Upper lobe of left lung (tissue), 6 donors: ENCODE measurements at regions not wholly inside any gene's neighbourhood (a gene's known extent, or its start where the extent isn't known, plus 50 kb on each side); places are given as distances from the start of the nearest gene placed in this dataset.

Source experiments
- ATAC-seq, 2 donors: fragments of 200-7000 bp; cut with Tn5 transposase; one replicate each; pipeline ENCODE4 v1.9.1; 2022; ENCODE audit warnings: mild to moderate bottlenecking in 2 of 2, moderate library complexity in 2 of 2; ENCODE audit not compliant: low FRiP score in 2 of 2
- DNase-seq, 2 donors: peaks; one replicate each; pipeline ENCODE4 v3.0.0-alpha.2; 2019 to 2020
- H3K27ac ChIP-seq, 4 donors: fragments of 200-600 bp; sonication (generic); one replicate each; pipeline ENCODE4 v1.5.1; 2016 to 2019
- H3K27me3 ChIP-seq, 4 donors: fragments of 200-600 bp; sonication (generic); one replicate each; pipeline ENCODE4 v1.5.1; 2017 to 2019
- H3K36me3 ChIP-seq, 4 donors: fragments of 200-600 bp; sonication (generic); one replicate each; pipeline ENCODE4 v1.5.1; 2016 to 2019
- H3K4me1 ChIP-seq, 4 donors: fragments of 200-600 bp; sonication (generic); one replicate each; pipeline ENCODE4 v1.5.1; 2018 to 2019
- H3K4me3 ChIP-seq, 4 donors: fragments of 200-600 bp; sonication (generic); one replicate each; pipeline ENCODE4 v1.5.1; 2017 to 2019; ENCODE audit warnings: mild to moderate bottlenecking in 2 of 4, moderate library complexity in 1 of 4
- H3K9me3 ChIP-seq, 4 donors: fragments of 200-600 bp; sonication (generic); one replicate each; pipeline ENCODE4 v1.5.1; 2018 to 2019
- CTCF ChIP-seq, 6 experiments: fragments of 450-650 bp in 4 of 6; fragments of 200-600 bp in 2 of 6; sonication (generic) in 2 of 6; IDR thresholded peaks; one replicate each; pipeline ENCODE4 v1.5.1; 2016 to 2019; ENCODE audit warnings: antibody characterized with exemption in 6 of 6
- EP300 ChIP-seq, 4 donors: sonication (generic); formaldehyde crosslinking; IDR thresholded peaks; one replicate each; pipeline ENCODE4 v1.5.1; 2017; ENCODE audit warnings: antibody characterized with exemption in 4 of 4, control low read depth in 2 of 4
- POLR2A ChIP-seq, 4 donors: fragments of 450-650 bp; IDR thresholded peaks; one replicate each; pipeline ENCODE4 v1.5.1; 2016 to 2017; ENCODE audit warnings: antibody characterized with exemption in 4 of 4, mild to moderate bottlenecking in 2 of 4
- POLR2AphosphoS5 ChIP-seq, 2 donors: sonication (generic); formaldehyde crosslinking; IDR thresholded peaks; one replicate each; pipeline ENCODE4 v1.5.1; 2017; ENCODE audit warnings: antibody characterized with exemption in 2 of 2
- WGBS, 2 donors: methylation state at CpG; one replicate each; pipeline ENCODE4 v1.1.5; 2017 to 2018; 5-methylcytosine and 5-hydroxymethylcytosine counted together
- donor health status: DM: no; HTN: no; CAD: no; lungs with moderate emphysema.
- donor health status: DM: no; HTN: yes; CAD: no; lungs with severe emphysema.

GRCh38 chr2:147170932-147171331, 673.9 kb upstream of the ACVR2A start:
- TF ChIP-seq EP300 (IDR thresholded peaks at IDR 0.05): no peak
- TF ChIP-seq POLR2AphosphoS5 (IDR thresholded peaks at IDR 0.05): no peak
- TF ChIP-seq CTCF (IDR thresholded peaks at IDR 0.05): no peak
- TF ChIP-seq POLR2A (IDR thresholded peaks at IDR 0.05): no peak
- DNase-seq (no peak), ATAC-seq (no peak)
- Histone ChIP-seq H3K4me3 (no peak overlapping the region), H3K4me1 (no peaks in the 10 kb centered on the region), H3K27ac (no peak overlapping the region), H3K9me3 (no peaks in the 10 kb centered on the region), H3K27me3 (no peaks in the 10 kb centered on the region), H3K36me3 (no peaks in the 10 kb centered on the region)
- WGBS, 2 donors: 86 to 94% methylated on average over 1 of the region's 1 CpG

GRCh38 chr2:147165697-147166382, 679.0 kb upstream of the ACVR2A start:
- no peak for ATAC-seq
- Histone ChIP-seq H3K4me3 (no peak overlapping the region), H3K36me3 (no peaks in the 10 kb centered on the region), H3K4me1 (no peaks in the 10 kb centered on the region), H3K9me3 (no peaks in the 10 kb centered on the region), H3K27me3 (no peaks in the 10 kb centered on the region), H3K27ac (no peak overlapping the region)
- DNase-seq: no peak
- no peak for TF ChIP-seq POLR2AphosphoS5 (IDR thresholded peaks at IDR 0.05)
- no peak for TF ChIP-seq EP300 (IDR thresholded peaks at IDR 0.05)
- no peak for TF ChIP-seq POLR2A (IDR thresholded peaks at IDR 0.05)
- TF ChIP-seq CTCF (IDR thresholded peaks at IDR 0.05): no peak
- 42 to 48% methylated on average over 2 of the region's 2 CpGs for WGBS, 2 donors

DNA sequence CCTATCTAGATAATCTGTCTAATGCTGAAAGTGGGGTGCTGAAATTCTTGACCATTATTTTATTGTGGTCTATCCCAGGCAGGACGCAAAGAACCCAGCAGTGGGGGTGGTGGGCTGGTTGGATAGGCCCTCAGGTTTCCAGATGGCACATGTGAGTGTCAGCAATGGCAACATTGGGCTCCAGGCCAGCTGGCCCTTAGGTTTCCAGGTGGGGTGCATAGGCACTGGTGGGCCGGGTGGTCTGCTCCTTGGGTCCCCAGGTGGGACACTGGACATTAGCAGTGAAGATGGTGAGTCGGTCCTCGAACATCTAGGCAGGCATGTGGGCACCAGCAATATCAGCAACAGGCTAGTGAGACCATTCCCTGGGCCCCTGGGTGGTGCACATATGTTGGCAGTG, 680.3 kb upstream of the ACVR2A start:
- WGBS, 2 donors: 90 to 92% methylated on average over 1 to 4 of the region's 4 CpGs
- Histone ChIP-seq H3K27me3 (no peaks in the 10 kb centered on the region), H3K4me3 (no peak overlapping the region), H3K27ac (no peak overlapping the region), H3K4me1 (no peaks in the 10 kb centered on the region), H3K9me3 (no peaks in the 10 kb centered on the region), H3K36me3 (no peaks in the 10 kb centered on the region)
- TF ChIP-seq POLR2AphosphoS5 (IDR thresholded peaks at IDR 0.05): no peak
- TF ChIP-seq POLR2A (IDR thresholded peaks at IDR 0.05): no peak
- TF ChIP-seq EP300 (IDR thresholded peaks at IDR 0.05): no peak
- no peak for TF ChIP-seq CTCF (IDR thresholded peaks at IDR 0.05)
- DNase-seq (no peak), ATAC-seq (no peak)

- TF ChIP-seq EP300 (IDR thresholded peaks at IDR 0.05): no peak
- TF ChIP-seq CTCF (IDR thresholded peaks at IDR 0.05): no peak
- no peak for TF ChIP-seq POLR2A (IDR thresholded peaks at IDR 0.05)
- no peak for TF ChIP-seq POLR2AphosphoS5 (IDR thresholded peaks at IDR 0.05)
- Histone ChIP-seq H3K4me1 (no peaks in the 10 kb centered on the region), H3K27me3 (no peaks in the 10 kb centered on the region), H3K36me3 (no peaks in the 10 kb centered on the region), H3K27ac (no peak overlapping the region), H3K4me3 (no peak overlapping the region), H3K9me3 (no peaks in the 10 kb centered on the region)
- ATAC-seq (no peak), DNase-seq (no peak)
Measured at GRCh38 chr2:147161746-147162145, 683.1 kb upstream of the ACVR2A start.

- H3K9me3 ChIP-seq: no peaks in the 10 kb centered on the region
- ATAC-seq (no peak), DNase-seq (no peak)
- H3K27me3 ChIP-seq: no peaks in the 10 kb centered on the region
- TF ChIP-seq POLR2AphosphoS5 (IDR thresholded peaks at IDR 0.05): no peak
- no peak overlapping the region for H3K27ac ChIP-seq
- H3K4me1 ChIP-seq: no peaks in the 10 kb centered on the region
- H3K36me3 ChIP-seq: no peaks in the 10 kb centered on the region
- 86% methylated on average over 1 to 3 of the region's 3 CpGs for WGBS, 2 donors
- no peak overlapping the region for H3K4me3 ChIP-seq
Measured at GRCh38 chr2:147156970-147157369, 687.9 kb upstream of the ACVR2A start.
